Neural progenitor cell (in vitro differentiated cells): ENCODE measurements at regions not wholly inside any gene's neighbourhood (a gene's known extent, or its start where the extent isn't known, plus 50 kb on each side); places are given as distances from the start of the nearest gene placed in this dataset.

Experiments
- CTCF ChIP-seq: fragments of 200-600 bp; sonication (generic); IDR thresholded peaks from 2 replicates; pipeline ENCODE4 v1.5.1; 2017; ENCODE audit warnings: antibody characterized with exemption, mild to moderate bottlenecking
- EZH2 ChIP-seq: fragments of 200-600 bp; sonication (generic); IDR thresholded peaks from 2 replicates; pipeline ENCODE4 v1.6.1; 2017; ENCODE audit warnings: antibody characterized with exemption, mild to moderate bottlenecking, moderate library complexity
- EZH2phosphoT487 ChIP-seq: fragments of 200-600 bp; sonication (generic); IDR thresholded peaks from 2 replicates; pipeline ENCODE4 v1.6.1; 2017; ENCODE audit warnings: antibody characterized with exemption

DNA sequence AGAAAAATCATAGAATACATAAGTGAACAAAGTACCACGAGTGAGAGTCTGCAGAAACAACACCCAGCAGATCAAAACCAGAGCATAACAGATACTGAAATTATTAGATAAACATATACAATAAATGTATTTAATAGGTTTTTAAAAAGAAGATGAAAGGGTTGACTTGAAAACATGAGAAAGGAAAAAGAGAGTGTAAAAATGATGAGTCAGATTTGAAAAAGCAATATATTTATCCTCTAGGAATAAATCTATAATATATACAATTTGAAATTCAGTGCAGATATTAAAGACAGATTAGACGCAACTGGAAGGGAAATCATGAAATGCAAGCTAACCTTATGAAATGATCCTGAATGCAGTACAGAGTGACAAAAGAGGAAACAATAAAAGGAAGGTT is 170.2 kb upstream of the RUNX1 start:
- no peak for TF ChIP-seq CTCF
- no peak for TF ChIP-seq EZH2phosphoT487
- no peak for TF ChIP-seq EZH2
